GM10266 (cell line): ENCODE measurements at regions not wholly inside any gene's neighbourhood (a gene's known extent, or its start where the extent isn't known, plus 50 kb on each side); places are given as distances from the start of the nearest gene placed in this dataset.

Experiments
- DNase-seq: peaks from one replicate; pipeline ENCODE4 v3.0.0; 2012; ENCODE audit errors: extremely low spot score
- CTCF ChIP-seq: IDR thresholded peaks from 2 replicates; pipeline ENCODE4 v1.5.1; 2012; ENCODE audit warnings: mild to moderate bottlenecking, low read depth; ENCODE audit not compliant: control insufficient read depth, insufficient read depth; ENCODE audit errors: missing control alignments

- no peak for TF ChIP-seq CTCF
- DNase-seq: no peak
These were observed 445.8 kb downstream of the SATB2 start for GRCh38 chr2:199011908-199012307.

GRCh38 chr2:198994678-198995077, 463.1 kb downstream of the SATB2 start:
- no peak for DNase-seq
- TF ChIP-seq CTCF: no peak

GRCh38 chr2:198991431-198991830, 466.3 kb downstream of the SATB2 start:
- TF ChIP-seq CTCF: no peak
- DNase-seq: no peak

- TF ChIP-seq CTCF: no peak
- no peak for DNase-seq
These were observed 482.0 kb downstream of the SATB2 start for GRCh38 chr2:198975779-198976178.

- TF ChIP-seq CTCF: no peak
- DNase-seq: no peak
These were observed 484.0 kb downstream of the SATB2 start for GRCh38 chr2:198973785-198974184.

- TF ChIP-seq CTCF: no peak
- no peak for DNase-seq
These were observed 484.6 kb downstream of the SATB2 start for GRCh38 chr2:198973181-198973580.

- TF ChIP-seq CTCF: no peak
- no peak for DNase-seq
These were observed 489.2 kb downstream of the SATB2 start for GRCh38 chr2:198968545-198968944.
